ENCODE measurements at regions not wholly inside any gene's neighbourhood (a gene's known extent, or its start where the extent isn't known, plus 50 kb on each side); places are given as distances from the start of the nearest gene placed in this dataset.
"Not testable (repeated sequence)": the region's sequence is repeated elsewhere in the genome, so short reads cannot be mapped to it uniquely, and the experiment has no call there.

GRCh38 chr6:88499845-88500699 is 333.9 kb upstream of the CNR1 start:
- DNase-seq (ENCODE audit: low read depth, low spot score), result no peak

GRCh38 chr6:88499436-88499835 is 333.3 kb upstream of the CNR1 start:
- DNase-seq (ENCODE audit: low read depth, low spot score), result no peak

GRCh38 chr6:88497403-88497802 is 331.3 kb upstream of the CNR1 start:
- DNase-seq (ENCODE audit: low read depth, low spot score), result not testable (repeated sequence)

GRCh38 chr6:88494401-88495140 is 328.4 kb upstream of the CNR1 start:
- no peak for DNase-seq (ENCODE audit: low read depth, low spot score)

- no peak for DNase-seq (ENCODE audit: low read depth, low spot score)
Measured at GRCh38 chr6:88493717-88494116, 327.6 kb upstream of the CNR1 start.

- DNase-seq (ENCODE audit: low read depth, low spot score), result no peak
Measured at GRCh38 chr6:88492824-88493223, 326.7 kb upstream of the CNR1 start.

- DNase-seq (ENCODE audit: low read depth, low spot score), result no peak
Measured at GRCh38 chr6:88492241-88492640, 326.1 kb upstream of the CNR1 start.

GRCh38 chr6:88491266-88491880 is 325.2 kb upstream of the CNR1 start:
- no peak for DNase-seq (ENCODE audit: low read depth, low spot score)

- no peak for DNase-seq (ENCODE audit: low read depth, low spot score)
Measured at GRCh38 chr6:88490908-88491264, 324.7 kb upstream of the CNR1 start.

GRCh38 chr6:88490195-88490907 is 324.2 kb upstream of the CNR1 start:
- DNase-seq (ENCODE audit: low read depth, low spot score), result no peak

GRCh38 chr6:88483424-88483823 is 317.3 kb upstream of the CNR1 start:
- DNase-seq (ENCODE audit: low read depth, low spot score), result no peak

GRCh38 chr6:88482465-88482864 is 316.3 kb upstream of the CNR1 start:
- DNase-seq (ENCODE audit: low read depth, low spot score), result no peak

- DNase-seq (ENCODE audit: low read depth, low spot score), result no peak
Measured at GRCh38 chr6:88481519-88481918, 315.4 kb upstream of the CNR1 start.

GRCh38 chr6:88480816-88481215 is 314.7 kb upstream of the CNR1 start:
- DNase-seq (ENCODE audit: low read depth, low spot score), result no peak

GRCh38 chr6:88477413-88477812 is 311.3 kb upstream of the CNR1 start:
- DNase-seq (ENCODE audit: low read depth, low spot score), result no peak

GRCh38 chr6:88476388-88476787 is 310.2 kb upstream of the CNR1 start:
- no peak for DNase-seq (ENCODE audit: low read depth, low spot score)

GRCh38 chr6:88474720-88475119 is 308.6 kb upstream of the CNR1 start:
- DNase-seq (ENCODE audit: low read depth, low spot score), result no peak

GRCh38 chr6:88473589-88473988 is 307.4 kb upstream of the CNR1 start:
- DNase-seq (ENCODE audit: low read depth, low spot score), result no peak

- no peak for DNase-seq (ENCODE audit: low read depth, low spot score)
Measured at GRCh38 chr6:88472851-88473525, 306.8 kb upstream of the CNR1 start.

GRCh38 chr6:88459643-88460042 is 293.5 kb upstream of the CNR1 start:
- DNase-seq (ENCODE audit: low read depth, low spot score), result no peak

- no peak for DNase-seq (ENCODE audit: low read depth, low spot score)
Measured at GRCh38 chr6:88459189-88459588, 293.0 kb upstream of the CNR1 start.

All from smooth muscle cell of the brain vasculature (primary cell).